ENCODE measurements at regions not wholly inside any gene's neighbourhood (a gene's known extent, or its start where the extent isn't known, plus 50 kb on each side); places are given as distances from the start of the nearest gene placed in this dataset.

DNA sequence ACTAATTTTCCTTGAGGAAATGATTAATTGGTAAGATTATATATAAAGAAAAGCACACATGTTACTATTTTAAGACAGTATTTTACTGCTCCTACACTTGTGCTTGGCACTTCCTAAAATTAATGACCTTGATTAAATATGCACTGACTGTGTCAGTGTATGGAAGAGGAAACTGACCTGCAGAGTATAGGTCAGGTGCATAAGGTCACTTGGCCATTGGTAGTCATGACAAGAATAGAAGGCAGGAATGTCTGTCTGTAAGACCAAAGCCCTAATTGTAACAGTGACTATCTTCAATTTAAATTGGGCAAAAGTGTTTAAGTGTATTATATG is 128.0 kb upstream of the KCNK2 start:
- TF ChIP-seq GATA3 (IDR thresholded peaks at IDR 0.05; ENCODE audit: low read depth, low read length) (no peak), GATA2 (IDR thresholded peaks at IDR 0.05; ENCODE audit: low read depth, low read length) (no peak)

DNA sequence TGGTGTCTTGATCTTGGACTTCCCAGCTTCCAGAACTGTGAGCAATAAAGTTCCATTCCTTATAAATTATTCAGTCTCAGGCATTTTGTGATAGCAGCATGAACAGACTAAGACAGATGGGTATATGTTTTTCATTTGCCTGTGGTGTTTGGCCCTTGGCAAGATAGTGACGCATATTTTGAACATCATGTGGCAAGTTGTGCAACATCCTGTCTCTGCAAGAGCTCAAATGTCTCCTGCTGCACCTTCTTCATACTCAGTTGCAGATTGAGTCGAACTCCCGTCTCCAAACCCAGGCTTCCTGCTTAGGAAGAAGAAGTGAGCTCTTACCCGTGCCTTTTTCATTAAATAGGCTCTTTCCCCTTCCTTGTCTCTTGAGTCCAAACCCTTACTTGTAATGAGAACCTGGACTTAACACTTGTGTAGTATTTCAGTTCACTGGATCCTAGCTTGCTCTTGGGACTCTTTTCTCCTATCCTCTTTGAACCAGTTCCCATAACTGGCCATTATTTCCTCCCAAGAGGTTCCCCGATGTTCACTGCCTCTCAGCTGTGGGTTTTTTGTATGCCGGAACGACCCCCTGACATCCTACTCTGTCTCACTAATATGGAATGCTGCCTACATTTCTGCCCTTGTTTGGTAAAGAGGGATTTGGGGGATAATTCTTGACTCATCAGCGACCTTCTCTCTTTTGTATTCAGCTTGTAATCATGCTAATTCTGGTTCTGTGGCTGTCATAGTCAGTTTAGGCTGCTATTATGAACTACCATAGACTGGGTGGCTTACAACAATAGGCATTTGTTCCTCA is 125.0 kb upstream of the KCNK2 start:
- TF ChIP-seq GATA3 (IDR thresholded peaks at IDR 0.05; ENCODE audit: low read depth, low read length): no peak
- TF ChIP-seq GATA2 (IDR thresholded peaks at IDR 0.05; ENCODE audit: low read depth, low read length): no peak

DNA sequence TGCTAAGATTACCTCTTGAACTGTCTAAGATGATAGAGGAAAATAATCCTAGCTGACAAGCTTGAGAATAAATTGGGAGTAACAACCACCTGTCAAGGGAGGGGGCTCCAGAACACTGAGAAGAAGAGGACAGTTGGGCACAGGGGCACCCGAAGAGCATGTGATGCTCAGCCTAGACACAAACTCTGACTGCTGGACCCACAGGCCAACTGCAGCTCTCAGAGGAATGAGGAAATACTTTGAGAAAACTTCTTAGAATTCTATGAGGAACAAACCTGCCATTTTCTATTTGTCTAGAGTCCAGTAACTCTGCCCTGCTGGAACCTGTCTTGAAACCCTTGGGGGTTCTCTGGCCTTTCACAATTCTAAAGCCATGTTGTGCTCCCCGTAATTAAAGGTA is 124.1 kb upstream of the KCNK2 start:
- no peak for TF ChIP-seq GATA2 (IDR thresholded peaks at IDR 0.05; ENCODE audit: low read depth, low read length)
- no peak for TF ChIP-seq GATA3 (IDR thresholded peaks at IDR 0.05; ENCODE audit: low read depth, low read length)

DNA sequence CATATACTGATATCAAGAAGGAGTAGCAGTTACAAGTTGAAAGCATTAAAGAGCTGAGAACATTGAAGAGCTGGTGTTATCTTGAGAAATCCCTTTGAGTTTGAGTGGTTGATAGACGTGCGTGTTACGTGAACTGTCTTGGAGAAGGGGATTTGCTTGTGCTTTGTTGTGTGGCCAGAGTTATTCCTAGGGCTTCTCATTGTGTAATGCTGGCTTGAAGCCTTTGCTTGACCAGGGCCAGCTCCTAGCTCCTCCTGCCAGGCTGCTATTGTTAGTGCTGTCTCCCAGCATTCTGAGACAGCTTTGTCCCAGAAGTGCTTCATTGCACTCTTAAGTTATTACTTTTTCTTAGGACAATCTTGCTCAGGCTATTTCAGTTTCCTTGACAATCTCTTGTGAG is 116.2 kb upstream of the KCNK2 start:
- no peak for TF ChIP-seq GATA2 (IDR thresholded peaks at IDR 0.05; ENCODE audit: low read depth, low read length)
- no peak for TF ChIP-seq GATA3 (IDR thresholded peaks at IDR 0.05; ENCODE audit: low read depth, low read length)

DNA sequence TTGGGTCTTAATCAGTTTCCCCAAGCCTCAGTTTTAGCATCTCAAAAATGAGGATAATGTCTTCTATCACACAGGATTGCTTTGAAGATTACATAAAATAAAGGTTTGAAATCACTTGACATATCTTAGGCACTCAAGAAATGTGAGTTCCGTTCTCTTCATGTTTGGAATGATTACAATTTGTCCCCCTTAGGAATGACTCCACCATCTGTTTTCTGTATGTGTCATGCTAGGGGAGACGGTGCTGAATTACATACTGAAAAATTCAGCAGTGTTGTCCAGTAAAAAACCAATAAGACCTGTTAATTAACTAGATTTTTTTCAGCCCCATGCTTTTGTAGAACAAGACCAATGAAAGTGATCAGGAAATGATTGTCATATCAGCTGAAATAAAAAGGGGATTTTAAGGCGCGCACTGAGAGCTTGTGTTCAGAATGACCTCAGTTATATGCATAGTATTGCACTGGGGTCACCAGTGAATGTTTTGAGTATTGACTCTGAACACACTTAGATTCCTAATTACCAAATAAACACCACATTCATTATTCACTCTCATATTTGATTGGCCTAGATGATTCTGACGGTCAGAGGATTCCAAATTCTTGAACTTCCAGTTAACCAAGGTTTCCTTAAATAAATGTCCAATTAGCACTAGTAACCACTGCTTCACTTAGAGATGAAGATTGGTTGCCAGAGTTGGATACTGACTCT is 114.5 kb upstream of the KCNK2 start:
- TF ChIP-seq GATA2 (IDR thresholded peaks at IDR 0.05; ENCODE audit: low read depth, low read length): no peak
- no peak for TF ChIP-seq GATA3 (IDR thresholded peaks at IDR 0.05; ENCODE audit: low read depth, low read length)

DNA sequence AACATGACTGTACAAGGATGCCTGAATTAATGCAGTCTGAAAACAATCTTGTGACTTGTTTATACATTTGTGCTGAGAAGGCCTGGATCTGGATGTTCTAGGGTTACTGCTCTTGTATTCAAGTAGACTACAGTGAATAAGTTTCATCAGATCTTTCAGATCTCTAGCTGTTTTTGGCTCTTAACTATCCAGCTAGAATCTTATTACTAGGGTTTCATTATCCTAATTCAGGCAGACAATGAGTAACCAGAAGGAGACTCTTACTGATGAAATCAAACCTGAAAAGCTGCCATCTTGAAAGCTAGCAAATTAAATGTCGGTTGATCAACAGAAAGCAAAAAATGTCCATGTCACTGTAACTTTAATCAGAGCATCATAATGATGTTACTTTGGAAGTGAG is 112.5 kb upstream of the KCNK2 start:
- TF ChIP-seq GATA2 (IDR thresholded peaks at IDR 0.05; ENCODE audit: low read depth, low read length): no peak
- no peak for TF ChIP-seq GATA3 (IDR thresholded peaks at IDR 0.05; ENCODE audit: low read depth, low read length)

DNA sequence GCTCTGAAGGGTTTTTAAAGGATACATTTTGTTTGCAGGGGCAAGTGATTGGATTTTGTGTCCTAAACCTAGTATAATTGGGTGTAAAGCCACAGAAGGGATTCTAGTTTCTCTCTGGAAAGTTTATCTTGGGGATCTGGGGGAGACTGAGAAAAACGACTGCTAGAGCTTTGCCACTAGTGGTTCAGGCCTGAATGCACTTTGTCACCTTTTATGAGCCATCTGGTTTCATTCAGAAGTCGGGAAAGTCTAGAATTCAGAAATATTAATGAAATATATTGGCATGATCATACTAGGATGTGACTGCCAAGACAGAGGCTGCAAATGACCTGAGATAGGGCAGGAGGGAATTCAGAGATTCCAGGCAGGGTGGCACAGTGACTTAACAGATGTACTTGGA is 111.5 kb upstream of the KCNK2 start:
- no peak for TF ChIP-seq GATA2 (IDR thresholded peaks at IDR 0.05; ENCODE audit: low read depth, low read length)
- no peak for TF ChIP-seq GATA3 (IDR thresholded peaks at IDR 0.05; ENCODE audit: low read depth, low read length)

GRCh38 chr1:214974002-214974401 is 108.5 kb upstream of the KCNK2 start:
- no peak for TF ChIP-seq GATA3 (IDR thresholded peaks at IDR 0.05; ENCODE audit: low read depth, low read length)
- TF ChIP-seq GATA2 (IDR thresholded peaks at IDR 0.05; ENCODE audit: low read depth, low read length): no peak

- no peak for TF ChIP-seq GATA2 (IDR thresholded peaks at IDR 0.05; ENCODE audit: low read depth, low read length)
- no peak for TF ChIP-seq GATA3 (IDR thresholded peaks at IDR 0.05; ENCODE audit: low read depth, low read length)
These were observed 105.9 kb upstream of the KCNK2 start for GRCh38 chr1:214976665-214977064.

DNA sequence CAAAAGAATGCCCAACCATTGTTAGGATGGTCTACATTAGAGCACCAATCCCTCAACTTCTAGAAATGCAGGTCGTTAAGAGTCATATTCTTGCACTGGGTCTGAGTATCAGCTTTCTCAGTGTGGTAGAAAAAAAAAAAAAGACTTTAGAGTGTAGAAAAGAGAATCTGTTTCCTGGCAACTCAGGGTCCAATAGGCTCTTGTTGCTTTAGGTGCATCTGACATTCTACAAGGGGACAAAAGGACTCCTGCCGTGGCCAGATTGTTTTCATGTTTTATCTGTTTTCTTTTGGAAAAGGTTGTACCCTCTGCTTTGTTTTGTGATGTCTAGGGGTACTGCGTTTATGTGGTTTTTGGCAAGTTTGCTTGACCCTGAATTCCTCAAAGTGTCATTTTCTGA is 105.4 kb upstream of the KCNK2 start:
- TF ChIP-seq GATA2 (IDR thresholded peaks at IDR 0.05; ENCODE audit: low read depth, low read length) (no peak), GATA3 (IDR thresholded peaks at IDR 0.05; ENCODE audit: low read depth, low read length) (no peak)

DNA sequence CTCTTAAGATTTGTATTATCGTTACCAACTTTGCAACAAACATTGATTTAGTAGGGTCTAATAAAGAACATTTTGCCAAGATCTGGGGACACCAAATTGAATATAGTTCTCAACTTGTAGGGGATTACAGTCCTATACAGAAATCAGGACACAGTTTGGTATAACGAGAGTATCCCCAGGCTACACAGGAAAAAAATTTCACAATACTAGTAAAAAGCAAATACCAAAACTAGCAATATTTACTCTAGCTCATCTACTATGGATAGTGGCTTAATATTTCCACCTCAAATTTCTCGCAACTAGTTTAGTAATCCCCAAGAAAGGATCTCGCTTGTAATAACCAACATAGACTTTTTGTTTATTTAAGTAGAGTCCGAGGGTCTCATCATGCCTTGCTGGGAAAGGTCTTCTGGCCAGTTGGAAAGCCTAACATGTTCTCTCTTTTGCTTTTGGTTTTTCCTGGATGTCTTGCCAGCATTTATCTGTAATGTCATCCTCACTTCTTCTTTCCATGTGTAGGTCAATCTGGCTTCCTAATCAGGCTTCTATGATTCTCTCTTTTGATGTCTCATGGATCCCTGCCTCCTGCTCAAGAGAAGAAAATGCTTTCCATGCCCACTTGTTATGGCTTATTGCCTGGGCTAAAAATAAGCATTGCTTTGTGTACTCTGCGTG is 104.7 kb upstream of the KCNK2 start:
- TF ChIP-seq GATA2 (IDR thresholded peaks at IDR 0.05; ENCODE audit: low read depth, low read length) (no peak), GATA3 (IDR thresholded peaks at IDR 0.05; ENCODE audit: low read depth, low read length) (no peak)

- TF ChIP-seq GATA2 (IDR thresholded peaks at IDR 0.05; ENCODE audit: low read depth, low read length) (no peak), GATA3 (IDR thresholded peaks at IDR 0.05; ENCODE audit: low read depth, low read length) (no peak)
These were observed 103.3 kb upstream of the KCNK2 start for GRCh38 chr1:214979191-214979590.

- TF ChIP-seq GATA2 (IDR thresholded peaks at IDR 0.05; ENCODE audit: low read depth, low read length) (no peak), GATA3 (IDR thresholded peaks at IDR 0.05; ENCODE audit: low read depth, low read length) (no peak)
These were observed 101.6 kb upstream of the KCNK2 start for GRCh38 chr1:214980921-214981320.

GRCh38 chr1:214983126-214983869 is 99.2 kb upstream of the KCNK2 start:
- TF ChIP-seq GATA3 (IDR thresholded peaks at IDR 0.05; ENCODE audit: low read depth, low read length) (no peak), GATA2 (IDR thresholded peaks at IDR 0.05; ENCODE audit: low read depth, low read length) (no peak)
